Upper lobe of left lung (tissue), 6 donors: ENCODE measurements at regions not wholly inside any gene's neighbourhood (a gene's known extent, or its start where the extent isn't known, plus 50 kb on each side); places are given as distances from the start of the nearest gene placed in this dataset.
A peak's percentile ranks its signal among the peaks of the same experiment; 100 is the strongest.

Experiments used
- ATAC-seq, 2 donors: fragments of 200-7000 bp; cut with Tn5 transposase; one replicate each; pipeline ENCODE4 v1.9.1; 2022; ENCODE audit warnings: mild to moderate bottlenecking in 2 of 2, moderate library complexity in 2 of 2; ENCODE audit not compliant: low FRiP score in 2 of 2
- DNase-seq, 2 donors: peaks; one replicate each; pipeline ENCODE4 v3.0.0-alpha.2; 2019 to 2020
- H3K27ac ChIP-seq, 4 donors: fragments of 200-600 bp; sonication (generic); one replicate each; pipeline ENCODE4 v1.5.1; 2016 to 2019
- H3K27me3 ChIP-seq, 4 donors: fragments of 200-600 bp; sonication (generic); one replicate each; pipeline ENCODE4 v1.5.1; 2017 to 2019
- H3K36me3 ChIP-seq, 4 donors: fragments of 200-600 bp; sonication (generic); one replicate each; pipeline ENCODE4 v1.5.1; 2016 to 2019
- H3K4me1 ChIP-seq, 4 donors: fragments of 200-600 bp; sonication (generic); one replicate each; pipeline ENCODE4 v1.5.1; 2018 to 2019
- H3K4me3 ChIP-seq, 4 donors: fragments of 200-600 bp; sonication (generic); one replicate each; pipeline ENCODE4 v1.5.1; 2017 to 2019; ENCODE audit warnings: mild to moderate bottlenecking in 2 of 4, moderate library complexity in 1 of 4
- H3K9me3 ChIP-seq, 4 donors: fragments of 200-600 bp; sonication (generic); one replicate each; pipeline ENCODE4 v1.5.1; 2018 to 2019
- CTCF ChIP-seq, 6 experiments: fragments of 450-650 bp in 4 of 6; fragments of 200-600 bp in 2 of 6; sonication (generic) in 2 of 6; IDR thresholded peaks; one replicate each; pipeline ENCODE4 v1.5.1; 2016 to 2019; ENCODE audit warnings: antibody characterized with exemption in 6 of 6
- EP300 ChIP-seq, 4 donors: sonication (generic); formaldehyde crosslinking; IDR thresholded peaks; one replicate each; pipeline ENCODE4 v1.5.1; 2017; ENCODE audit warnings: antibody characterized with exemption in 4 of 4, control low read depth in 2 of 4
- POLR2A ChIP-seq, 4 donors: fragments of 450-650 bp; IDR thresholded peaks; one replicate each; pipeline ENCODE4 v1.5.1; 2016 to 2017; ENCODE audit warnings: antibody characterized with exemption in 4 of 4, mild to moderate bottlenecking in 2 of 4
- POLR2AphosphoS5 ChIP-seq, 2 donors: sonication (generic); formaldehyde crosslinking; IDR thresholded peaks; one replicate each; pipeline ENCODE4 v1.5.1; 2017; ENCODE audit warnings: antibody characterized with exemption in 2 of 2
- WGBS, 2 donors: methylation state at CpG; one replicate each; pipeline ENCODE4 v1.1.5; 2017 to 2018; 5-methylcytosine and 5-hydroxymethylcytosine counted together
- donor health status: DM: no; HTN: no; CAD: no; lungs with moderate emphysema.
- donor health status: DM: no; HTN: yes; CAD: no; lungs with severe emphysema.

GRCh38 chr11:70933981-70934583, 318.3 kb downstream of the SHANK2 start:
- 88 to 93% methylated on average over 9 to 10 of the region's 10 CpGs for WGBS, 2 donors
- H3K27me3 ChIP-seq: no peaks in the 10 kb centered on the region
- ATAC-seq (no peak), DNase-seq (peak in 1 of 2 donors; percentile 52)
- no peaks in the 10 kb centered on the region for H3K9me3 ChIP-seq
- no peak overlapping the region for H3K27ac ChIP-seq
- TF ChIP-seq CTCF (IDR thresholded peaks at IDR 0.05): no peak
- TF ChIP-seq POLR2AphosphoS5 (IDR thresholded peaks at IDR 0.05): no peak
- no peaks in the 10 kb centered on the region for H3K4me1 ChIP-seq
- H3K4me3 ChIP-seq: no peak overlapping the region
- no peaks in the 10 kb centered on the region for H3K36me3 ChIP-seq

- 85% methylated on average over 10 to 13 of the region's 13 CpGs for WGBS, 2 donors
Observed at GRCh38 chr11:70935006-70935768, 317.2 kb downstream of the SHANK2 start.

GRCh38 chr11:70942593-70942992, 309.8 kb downstream of the SHANK2 start:
- no peak for DNase-seq
- no peaks in the 10 kb centered on the region for H3K36me3 ChIP-seq
- no peak for ATAC-seq
- WGBS, 2 donors: 65 to 82% methylated on average over 1 of the region's 1 CpG
- no peaks in the 10 kb centered on the region for H3K4me1 ChIP-seq
- no peak overlapping the region for H3K4me3 ChIP-seq
- H3K27ac ChIP-seq: no peak overlapping the region
- no peak for TF ChIP-seq EP300 (IDR thresholded peaks at IDR 0.05)
- TF ChIP-seq POLR2A (IDR thresholded peaks at IDR 0.05): no peak
- TF ChIP-seq POLR2AphosphoS5 (IDR thresholded peaks at IDR 0.05): no peak
- no peak for TF ChIP-seq CTCF (IDR thresholded peaks at IDR 0.05)
- peaks cover 6 to 32% (median 14%) of the 10 kb centered on the region in 4 donors for H3K9me3 ChIP-seq
- H3K27me3 ChIP-seq: no peaks in the 10 kb centered on the region

More at GRCh38 chr11:70935006-70935768, 317.2 kb downstream of the SHANK2 start:
- ATAC-seq: no peak
- TF ChIP-seq POLR2AphosphoS5 (IDR thresholded peaks at IDR 0.05) (no peak), CTCF (IDR thresholded peaks at IDR 0.05) (no peak), POLR2A (IDR thresholded peaks at IDR 0.05) (no peak), EP300 (IDR thresholded peaks at IDR 0.05) (no peak)
- Histone ChIP-seq H3K36me3 (no peaks in the 10 kb centered on the region), H3K9me3 (no peaks in the 10 kb centered on the region), H3K4me1 (no peaks in the 10 kb centered on the region), H3K27ac (no peak overlapping the region), H3K27me3 (no peaks in the 10 kb centered on the region), H3K4me3 (no peak overlapping the region)
- no peak for DNase-seq

- Histone ChIP-seq H3K27ac (no peak overlapping the region), H3K9me3 (peaks cover 6 to 32% (median 14%) of the 10 kb centered on the region in 4 donors), H3K4me1 (no peaks in the 10 kb centered on the region), H3K4me3 (no peak overlapping the region), H3K36me3 (no peaks in the 10 kb centered on the region), H3K27me3 (no peaks in the 10 kb centered on the region)
- no peak for TF ChIP-seq CTCF (IDR thresholded peaks at IDR 0.05)
- no peak for TF ChIP-seq POLR2A (IDR thresholded peaks at IDR 0.05)
- ATAC-seq (peak in 1 of 2 donors; percentile 36), DNase-seq (peak in 1 of 2 donors; percentile 60)
- WGBS, 2 donors: 87 to 91% methylated on average over 11 of the region's 11 CpGs
Observed at GRCh38 chr11:70944141-70944540, 308.2 kb downstream of the SHANK2 start.

- Histone ChIP-seq H3K27ac (no peak overlapping the region), H3K4me3 (no peak overlapping the region), H3K9me3 (peaks cover 6 to 32% (median 14%) of the 10 kb centered on the region in 4 donors), H3K27me3 (no peaks in the 10 kb centered on the region), H3K4me1 (no peaks in the 10 kb centered on the region), H3K36me3 (no peaks in the 10 kb centered on the region)
- TF ChIP-seq EP300 (IDR thresholded peaks at IDR 0.05) (no peak), POLR2A (IDR thresholded peaks at IDR 0.05) (no peak), POLR2AphosphoS5 (IDR thresholded peaks at IDR 0.05) (no peak), CTCF (IDR thresholded peaks at IDR 0.05) (no peak)
- no peak for ATAC-seq
- WGBS, 2 donors: 94% methylated on average over 2 of the region's 2 CpGs
- no peak for DNase-seq
Observed at GRCh38 chr11:70944636-70945035, 307.7 kb downstream of the SHANK2 start.
